T-helper 17 cell (primary cell): ENCODE measurements at regions not wholly inside any gene's neighbourhood (a gene's known extent, or its start where the extent isn't known, plus 50 kb on each side); places are given as distances from the start of the nearest gene placed in this dataset.
"Not testable (repeated sequence)": the region's sequence is repeated elsewhere in the genome, so short reads cannot be mapped to it uniquely, and the experiment has no call there.

ENCODE experiments used
- ATAC-seq: fragments of 150-1000 bp; cut with Tn5 transposase; 2 replicates; pipeline ENCODE4 v1.10.0; 2021; ENCODE audit warnings: mild to moderate bottlenecking, moderate library complexity
- DNase-seq, 3 donors: peaks; one replicate each; pipeline versions ENCODE4 v3.0.0 to v3.0.0-alpha.2; 2020 to 2021
- H3K9me3 ChIP-seq: one replicate; pipeline ENCODE4 v1.7.0; 2013; ENCODE audit warnings: low read length, mild to moderate bottlenecking; ENCODE audit not compliant: control insufficient read depth, poor library complexity, severe bottlenecking
- H3K27ac Mint-ChIP-seq: one replicate; pipeline ENCODE4 v1.8.0; 2022; ENCODE audit warnings: mild to moderate bottlenecking, moderate library complexity, mixed read lengths
- H3K27me3 Mint-ChIP-seq: one replicate; pipeline ENCODE4 v1.8.0; 2022; ENCODE audit warnings: mixed read lengths
- H3K36me3 Mint-ChIP-seq: one replicate; pipeline ENCODE4 v1.8.0; 2022; ENCODE audit warnings: low read depth, mixed read lengths
- H3K4me1 Mint-ChIP-seq: one replicate; pipeline ENCODE4 v1.8.0; 2022; ENCODE audit warnings: mild to moderate bottlenecking, mixed read lengths
- H3K4me3 Mint-ChIP-seq: one replicate; pipeline ENCODE4 v1.8.0; 2022; ENCODE audit warnings: mild to moderate bottlenecking, moderate library complexity, mixed read lengths

DNA sequence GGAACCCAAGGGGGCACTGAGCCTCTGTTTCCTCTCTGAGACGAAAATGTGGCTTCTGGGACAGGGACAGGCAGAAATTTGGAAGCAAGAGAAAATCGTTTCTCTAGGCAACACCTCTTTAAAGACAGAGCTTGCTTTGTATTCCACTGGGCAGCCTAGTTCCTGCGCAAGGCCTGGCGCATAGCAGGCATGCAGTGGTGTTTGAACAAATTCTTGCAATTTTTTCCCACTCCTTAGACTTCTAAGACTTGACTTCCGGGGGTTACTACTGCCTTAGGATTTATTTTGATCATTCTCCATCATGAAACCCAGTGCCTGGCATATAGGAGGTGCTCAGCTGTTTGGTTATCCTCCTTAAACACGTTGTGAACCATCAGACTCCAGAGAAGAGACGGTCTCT, 249.0 kb upstream of the KCNG1 start:
- Mint-ChIP-seq H3K27me3 (peaks cover 58% of the 10 kb centered on the region), H3K27ac (no peak overlapping the region), H3K4me1 (no peaks in the 10 kb centered on the region), H3K36me3 (peaks cover 3% of the 10 kb centered on the region), H3K4me3 (no peak overlapping the region)
- no peaks in the 10 kb centered on the region for H3K9me3 ChIP-seq
- DNase-seq (no peak), ATAC-seq (no peak)

DNA sequence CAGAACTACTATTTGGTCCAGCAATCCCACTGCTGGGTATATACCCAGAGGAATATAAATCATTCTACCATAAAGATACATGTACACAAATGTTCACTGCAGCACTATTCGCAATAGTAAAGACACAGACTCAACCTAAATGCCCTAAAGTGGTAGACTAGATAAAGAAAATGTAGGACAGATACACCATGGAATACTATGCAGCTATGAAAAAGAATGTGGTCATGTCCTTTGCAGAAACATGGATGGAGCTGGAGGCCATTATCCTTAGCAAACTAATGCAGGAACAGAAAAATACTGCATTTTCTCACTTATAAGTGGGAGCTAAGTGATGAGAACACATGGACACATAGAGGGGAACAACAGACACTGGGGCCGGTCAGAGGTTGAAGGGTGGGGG, 248.4 kb upstream of the KCNG1 start:
- not testable (repeated sequence) for H3K9me3 ChIP-seq, H3K4me1 Mint-ChIP-seq, H3K27ac Mint-ChIP-seq, DNase-seq, H3K36me3 Mint-ChIP-seq, H3K4me3 Mint-ChIP-seq, ATAC-seq
- peaks cover 51% of the 10 kb centered on the region for H3K27me3 Mint-ChIP-seq

DNA sequence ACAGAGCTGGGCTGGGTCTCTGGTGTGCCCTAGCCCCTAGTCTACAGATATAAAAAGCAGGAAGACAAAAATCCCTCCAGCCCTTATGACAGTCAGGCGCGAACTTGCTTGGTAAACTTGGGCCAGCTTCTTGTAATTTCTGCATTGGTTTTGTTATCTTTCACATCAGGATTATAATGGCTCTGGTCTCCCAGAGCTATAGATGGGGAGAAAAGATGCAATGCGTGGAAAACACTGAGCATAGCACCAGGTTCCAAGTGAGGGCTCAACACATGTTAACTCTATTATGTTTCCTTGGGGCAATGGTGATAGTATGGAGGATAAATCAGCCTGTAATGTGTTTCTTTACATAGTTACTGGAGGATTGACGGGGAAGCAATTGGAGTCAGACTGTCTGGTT, 246.8 kb upstream of the KCNG1 start:
- Mint-ChIP-seq H3K27ac (no peak overlapping the region), H3K4me1 (no peaks in the 10 kb centered on the region), H3K36me3 (peaks cover 3% of the 10 kb centered on the region), H3K27me3 (peaks cover 35% of the 10 kb centered on the region), H3K4me3 (no peak overlapping the region)
- ATAC-seq (no peak), DNase-seq (no peak)
- H3K9me3 ChIP-seq = no peaks in the 10 kb centered on the region

DNA sequence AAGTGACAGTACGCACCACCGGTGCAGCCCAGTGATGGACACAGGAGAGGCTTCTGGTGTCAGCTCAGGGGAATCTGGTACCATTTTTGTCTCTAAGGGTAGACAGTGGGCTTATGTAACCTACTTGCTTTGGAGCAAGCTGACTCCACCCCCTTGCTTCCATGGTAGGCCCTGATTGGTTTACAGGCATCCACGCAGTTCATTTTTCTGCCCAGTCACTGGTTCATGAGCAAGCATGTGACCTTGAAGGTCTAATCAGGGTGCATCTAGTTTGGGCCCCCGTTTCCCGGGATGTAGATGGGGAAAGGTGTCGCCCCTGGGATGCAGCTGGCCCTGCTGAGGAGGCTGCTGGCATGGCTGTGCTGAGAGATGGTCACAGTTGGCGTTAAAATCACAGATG, 244.8 kb upstream of the KCNG1 start:
- no peaks in the 10 kb centered on the region for H3K9me3 ChIP-seq
- Mint-ChIP-seq H3K27me3 (peaks cover 25% of the 10 kb centered on the region), H3K36me3 (peaks cover 6% of the 10 kb centered on the region), H3K4me3 (no peak overlapping the region), H3K4me1 (no peaks in the 10 kb centered on the region), H3K27ac (no peak overlapping the region)
- ATAC-seq (no peak), DNase-seq (no peak)

DNA sequence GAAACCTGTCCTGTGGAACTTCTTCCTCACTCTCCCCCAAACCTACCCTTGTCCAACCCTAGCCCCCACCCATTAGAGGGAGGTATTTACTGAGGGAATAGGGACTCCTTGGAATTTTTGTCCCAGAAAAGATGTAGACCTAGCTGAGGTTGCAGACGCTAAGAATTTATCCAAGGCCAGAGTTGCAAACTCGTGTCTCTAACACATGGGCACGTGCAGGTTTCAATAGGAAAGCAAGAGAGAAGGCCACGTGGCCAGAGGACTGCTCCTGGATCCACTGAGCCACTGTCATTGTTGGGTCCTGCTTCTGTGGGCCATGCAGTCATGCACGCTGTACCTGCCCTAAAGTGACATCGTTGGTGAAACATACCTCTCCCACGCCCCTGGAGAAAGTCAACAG, 243.4 kb upstream of the KCNG1 start:
- DNase-seq = no peak
- H3K9me3 ChIP-seq = no peaks in the 10 kb centered on the region
- Mint-ChIP-seq H3K27me3 (peaks cover 25% of the 10 kb centered on the region), H3K4me1 (no peaks in the 10 kb centered on the region), H3K36me3 (peaks cover 6% of the 10 kb centered on the region), H3K27ac (no peak overlapping the region), H3K4me3 (no peak overlapping the region)
- no peak for ATAC-seq

DNA sequence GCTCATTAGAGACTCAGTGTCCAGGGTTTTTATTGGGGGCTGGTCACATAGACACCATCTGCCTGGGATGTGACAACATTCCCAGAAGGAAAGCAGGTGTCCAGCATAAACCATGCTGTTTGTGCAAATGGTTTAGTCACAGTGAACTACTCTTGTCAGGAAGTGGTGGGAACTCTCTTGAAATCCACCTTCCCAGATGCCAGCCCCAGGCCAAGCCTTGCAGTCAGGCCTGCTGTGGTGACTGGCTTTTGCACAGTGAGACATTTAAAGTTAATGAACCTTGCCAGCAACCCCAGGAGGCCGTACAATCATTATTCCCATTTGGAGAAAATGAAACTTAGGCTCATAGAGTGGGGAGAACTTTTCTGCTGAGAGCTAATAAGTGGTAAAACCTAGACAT, 242.5 kb upstream of the KCNG1 start:
- ATAC-seq (no peak), DNase-seq (no peak)
- Mint-ChIP-seq H3K4me3 (no peak overlapping the region), H3K4me1 (no peaks in the 10 kb centered on the region), H3K36me3 (peaks cover 3% of the 10 kb centered on the region), H3K27ac (no peak overlapping the region), H3K27me3 (peaks cover 31% of the 10 kb centered on the region)
- no peaks in the 10 kb centered on the region for H3K9me3 ChIP-seq

DNA sequence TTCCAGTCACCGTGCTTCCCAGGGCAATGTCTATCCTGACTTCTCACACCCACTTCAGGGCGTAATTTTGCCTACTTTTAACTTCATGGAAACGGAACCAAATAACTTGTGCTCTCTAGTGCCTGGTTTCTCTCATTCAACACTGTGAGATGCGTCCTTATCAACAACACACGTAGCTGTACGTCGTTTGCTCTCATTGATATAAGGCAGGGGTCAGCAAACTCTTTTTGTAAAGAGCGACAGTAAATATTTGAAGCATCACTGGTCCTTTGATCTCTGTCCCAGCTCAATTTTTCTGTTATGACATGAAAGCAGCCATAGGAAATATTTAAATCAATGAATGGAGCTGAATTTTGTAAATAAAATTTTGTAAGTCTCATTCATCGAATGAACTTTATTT, 239.3 kb upstream of the KCNG1 start:
- DNase-seq = no peak
- H3K9me3 ChIP-seq = no peaks in the 10 kb centered on the region
- Mint-ChIP-seq H3K4me1 (no peaks in the 10 kb centered on the region), H3K27ac (no peak overlapping the region), H3K27me3 (peaks cover 49% of the 10 kb centered on the region), H3K4me3 (no peak overlapping the region), H3K36me3 (peaks cover 5% of the 10 kb centered on the region)
- no peak for ATAC-seq

DNA sequence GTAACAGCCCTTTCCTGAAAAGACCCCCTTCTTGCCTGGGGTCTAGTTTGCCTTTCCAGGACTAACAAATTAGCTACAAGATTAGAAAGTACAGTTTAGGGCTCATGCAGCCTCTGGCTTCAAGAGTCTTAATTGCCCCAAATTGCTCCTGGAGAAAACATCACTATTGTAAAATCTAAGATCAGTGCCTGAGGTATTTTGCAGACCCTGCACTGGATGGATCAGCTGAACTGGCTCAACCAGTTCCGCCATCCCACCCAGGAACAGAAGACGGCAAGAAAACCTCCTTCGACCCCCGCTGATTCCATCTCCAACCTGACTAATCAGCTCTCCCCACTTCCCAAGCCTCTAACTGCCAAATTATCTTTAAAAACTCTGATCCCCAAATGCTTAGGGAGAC, 236.5 kb upstream of the KCNG1 start:
- no peak for DNase-seq
- H3K4me1 Mint-ChIP-seq = no peaks in the 10 kb centered on the region
- H3K4me3 Mint-ChIP-seq = no peak overlapping the region
- peaks cover 7% of the 10 kb centered on the region for H3K36me3 Mint-ChIP-seq
- ATAC-seq = no peak
- H3K9me3 ChIP-seq = no peaks in the 10 kb centered on the region
- H3K27ac Mint-ChIP-seq = no peak overlapping the region
- H3K27me3 Mint-ChIP-seq = peaks cover 70% of the 10 kb centered on the region

DNA sequence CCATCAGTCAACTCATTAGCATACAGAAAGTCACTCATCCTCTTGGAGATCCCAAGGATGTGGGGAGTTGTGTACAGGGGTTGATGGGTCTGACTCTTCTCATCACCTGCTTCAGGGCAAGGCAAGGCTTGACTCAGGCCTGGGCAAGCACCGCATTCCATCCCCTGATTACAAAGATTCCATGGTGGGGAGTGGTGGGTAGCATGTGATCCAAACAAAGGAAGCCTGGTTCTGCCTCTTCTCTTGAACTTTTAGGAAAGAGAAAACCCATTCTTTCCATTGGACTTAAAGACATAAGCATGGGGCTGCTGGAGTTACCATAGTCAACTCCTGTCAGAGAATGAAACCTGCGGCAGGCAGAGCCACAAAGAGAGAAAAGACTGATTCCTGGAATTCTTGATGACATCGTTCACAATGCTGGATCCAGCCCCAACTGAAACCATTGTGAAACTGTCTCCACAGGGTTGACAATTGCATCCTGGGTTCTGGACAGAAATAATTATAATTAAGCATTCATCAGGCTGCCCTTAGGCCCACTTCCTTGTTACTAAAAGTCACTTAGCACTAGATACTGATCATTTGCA, 235.8 kb upstream of the KCNG1 start:
- no peak overlapping the region for H3K27ac Mint-ChIP-seq
- peaks cover 78% of the 10 kb centered on the region for H3K27me3 Mint-ChIP-seq
- no peaks in the 10 kb centered on the region for H3K4me1 Mint-ChIP-seq
- H3K36me3 Mint-ChIP-seq = peaks cover 7% of the 10 kb centered on the region
- DNase-seq (no peak), ATAC-seq (no peak)
- no peaks in the 10 kb centered on the region for H3K9me3 ChIP-seq
- no peak overlapping the region for H3K4me3 Mint-ChIP-seq

DNA sequence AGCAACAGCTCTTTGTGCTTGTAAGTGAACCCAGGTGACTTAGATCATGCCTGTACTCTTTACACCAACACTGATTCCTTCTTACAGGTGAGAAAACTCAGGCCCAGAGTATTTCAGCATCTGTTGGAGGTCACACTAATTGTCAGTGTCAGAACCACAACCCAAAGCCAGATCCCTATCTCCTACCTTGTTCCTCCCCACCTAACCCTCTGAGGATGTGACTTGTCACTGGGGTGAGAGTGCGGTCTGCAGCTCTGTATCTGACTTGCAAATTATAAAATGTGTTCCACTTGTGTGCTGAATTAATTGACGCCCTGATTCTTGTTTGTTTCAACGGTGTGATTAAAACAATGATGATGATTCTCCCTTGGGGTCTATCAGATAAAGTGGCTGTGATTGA, 232.5 kb upstream of the KCNG1 start:
- H3K4me3 Mint-ChIP-seq = no peak overlapping the region
- H3K9me3 ChIP-seq = no peaks in the 10 kb centered on the region
- no peak overlapping the region for H3K27ac Mint-ChIP-seq
- DNase-seq = no peak
- H3K4me1 Mint-ChIP-seq = no peaks in the 10 kb centered on the region
- peaks cover 4% of the 10 kb centered on the region for H3K36me3 Mint-ChIP-seq
- H3K27me3 Mint-ChIP-seq = peaks cover 69% of the 10 kb centered on the region
- ATAC-seq = no peak

DNA sequence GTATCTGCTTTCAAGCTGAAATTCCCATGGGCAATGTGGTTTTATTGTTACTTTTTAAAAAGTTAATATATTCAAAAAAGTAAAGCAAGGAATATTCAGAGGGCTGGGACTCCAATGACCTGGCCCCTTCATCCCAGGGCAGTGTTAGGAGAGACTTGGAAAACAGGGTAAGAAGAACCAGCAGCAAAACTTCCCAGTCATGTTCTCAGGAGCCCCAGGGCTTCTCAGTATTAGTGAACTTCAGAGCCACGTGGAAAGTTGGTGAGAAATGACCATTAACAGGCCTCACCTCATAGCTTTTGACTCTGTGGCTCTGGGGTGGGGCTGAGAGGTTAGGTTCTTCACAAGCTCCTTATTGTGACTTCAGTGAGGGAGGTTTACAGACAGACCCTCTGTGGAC, 230.4 kb upstream of the KCNG1 start:
- DNase-seq (no peak), ATAC-seq (no peak)
- no peaks in the 10 kb centered on the region for H3K9me3 ChIP-seq
- H3K27me3 Mint-ChIP-seq = peaks cover 71% of the 10 kb centered on the region
- H3K4me3 Mint-ChIP-seq = no peak overlapping the region
- peaks cover 2% of the 10 kb centered on the region for H3K4me1 Mint-ChIP-seq
- H3K27ac Mint-ChIP-seq = no peak overlapping the region
- peaks cover 4% of the 10 kb centered on the region for H3K36me3 Mint-ChIP-seq

DNA sequence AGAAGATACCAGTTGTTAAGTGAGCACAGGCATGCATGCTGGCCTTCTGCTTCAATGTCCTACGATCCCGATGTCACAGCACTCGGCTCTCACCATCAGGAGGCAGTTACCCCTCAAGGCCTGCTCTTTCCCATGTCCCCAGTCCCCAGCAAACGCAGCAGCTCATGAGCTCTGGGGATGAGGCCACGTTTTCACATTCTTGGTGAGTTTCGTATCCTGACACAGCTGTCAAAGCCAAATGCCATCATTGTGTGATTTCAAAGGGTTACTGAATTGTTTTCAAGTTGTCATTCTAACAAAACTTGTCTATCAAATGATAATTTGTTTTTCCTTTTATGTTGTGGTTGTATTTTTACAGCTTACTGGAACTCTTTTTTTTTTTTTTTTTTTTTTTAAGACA, 226.9 kb upstream of the KCNG1 start:
- no peaks in the 10 kb centered on the region for H3K9me3 ChIP-seq
- ATAC-seq (no peak), DNase-seq (no peak)
- Mint-ChIP-seq H3K27ac (no peak overlapping the region), H3K27me3 (peaks cover 47% of the 10 kb centered on the region), H3K36me3 (no peaks in the 10 kb centered on the region), H3K4me1 (peaks cover 2% of the 10 kb centered on the region), H3K4me3 (no peak overlapping the region)

DNA sequence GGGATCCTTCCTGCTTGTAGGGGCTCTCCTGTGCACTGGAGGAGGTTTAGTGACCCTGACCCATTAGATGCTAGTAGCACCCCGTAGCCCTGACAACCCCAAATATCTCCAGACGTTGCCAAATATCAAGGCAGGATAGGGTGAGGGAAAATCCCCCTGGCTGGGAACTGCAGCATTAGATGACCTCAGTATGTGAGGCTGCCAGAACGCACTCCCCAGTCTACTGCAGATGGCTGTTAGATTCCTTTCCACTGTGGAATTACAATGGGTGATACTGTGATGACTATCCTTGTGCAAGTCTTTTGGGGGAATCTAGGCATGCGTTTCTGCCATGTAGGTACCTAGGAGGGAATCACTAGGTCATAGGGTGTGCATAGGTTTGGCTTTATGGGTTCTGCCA, 226.3 kb upstream of the KCNG1 start:
- Mint-ChIP-seq H3K36me3 (no peaks in the 10 kb centered on the region), H3K4me3 (no peak overlapping the region)

DNA sequence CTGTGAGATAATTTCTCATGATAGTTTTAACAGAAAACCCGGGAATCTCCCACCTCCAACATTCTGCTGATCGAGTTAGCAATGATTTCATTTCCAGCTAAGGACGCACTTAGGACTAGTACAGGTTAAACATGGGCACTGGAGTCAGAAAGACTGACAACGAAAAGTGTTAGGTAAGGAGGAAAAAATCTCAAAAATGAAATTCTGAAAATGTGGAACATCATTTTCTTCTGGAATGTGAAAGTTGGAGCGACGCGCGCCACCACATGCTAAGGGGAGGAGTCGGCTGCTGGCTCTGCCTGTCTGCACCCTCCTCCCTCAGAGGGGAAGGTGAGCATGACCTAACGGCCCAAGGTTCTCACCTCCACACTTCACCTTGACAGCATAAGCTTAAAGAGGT, 221.6 kb upstream of the KCNG1 start:
- Mint-ChIP-seq H3K27ac (no peak overlapping the region), H3K4me3 (no peak overlapping the region), H3K36me3 (no peaks in the 10 kb centered on the region), H3K4me1 (peaks cover 2% of the 10 kb centered on the region), H3K27me3 (peaks cover 15% of the 10 kb centered on the region)
- no peak for DNase-seq
- peaks cover 3% of the 10 kb centered on the region for H3K9me3 ChIP-seq
- ATAC-seq = no peak

More for the DNA sequence above, 226.3 kb upstream of the KCNG1 start:
- Mint-ChIP-seq H3K27me3 (peaks cover 43% of the 10 kb centered on the region), H3K4me1 (peaks cover 2% of the 10 kb centered on the region), H3K27ac (no peak overlapping the region)
- no peak for DNase-seq
- H3K9me3 ChIP-seq = no peaks in the 10 kb centered on the region
- no peak for ATAC-seq
